ENCODE measurements at regions not wholly inside any gene's neighbourhood (a gene's known extent, or its start where the extent isn't known, plus 50 kb on each side); places are given as distances from the start of the nearest gene placed in this dataset.

DNA sequence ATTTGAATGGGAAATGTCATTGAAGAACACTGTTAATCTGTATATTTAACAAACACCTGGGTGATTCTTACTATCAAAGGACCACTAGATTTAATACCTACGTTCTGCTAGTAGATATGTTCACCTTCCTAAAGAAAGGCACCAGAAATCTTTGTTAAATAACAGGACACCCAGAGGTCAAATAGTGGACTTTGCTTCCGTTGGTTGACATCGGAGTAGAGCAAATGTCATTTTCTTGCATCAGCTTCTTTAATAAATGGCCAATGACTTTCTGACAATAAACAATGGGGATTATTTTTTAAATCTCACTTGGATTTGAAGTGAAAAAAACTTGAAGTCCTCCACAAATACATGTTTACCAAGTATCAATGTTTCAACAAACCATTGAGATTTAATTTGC is 111.1 kb downstream of the LACC1 start (continued):
- TF ChIP-seq, protein P1, sequence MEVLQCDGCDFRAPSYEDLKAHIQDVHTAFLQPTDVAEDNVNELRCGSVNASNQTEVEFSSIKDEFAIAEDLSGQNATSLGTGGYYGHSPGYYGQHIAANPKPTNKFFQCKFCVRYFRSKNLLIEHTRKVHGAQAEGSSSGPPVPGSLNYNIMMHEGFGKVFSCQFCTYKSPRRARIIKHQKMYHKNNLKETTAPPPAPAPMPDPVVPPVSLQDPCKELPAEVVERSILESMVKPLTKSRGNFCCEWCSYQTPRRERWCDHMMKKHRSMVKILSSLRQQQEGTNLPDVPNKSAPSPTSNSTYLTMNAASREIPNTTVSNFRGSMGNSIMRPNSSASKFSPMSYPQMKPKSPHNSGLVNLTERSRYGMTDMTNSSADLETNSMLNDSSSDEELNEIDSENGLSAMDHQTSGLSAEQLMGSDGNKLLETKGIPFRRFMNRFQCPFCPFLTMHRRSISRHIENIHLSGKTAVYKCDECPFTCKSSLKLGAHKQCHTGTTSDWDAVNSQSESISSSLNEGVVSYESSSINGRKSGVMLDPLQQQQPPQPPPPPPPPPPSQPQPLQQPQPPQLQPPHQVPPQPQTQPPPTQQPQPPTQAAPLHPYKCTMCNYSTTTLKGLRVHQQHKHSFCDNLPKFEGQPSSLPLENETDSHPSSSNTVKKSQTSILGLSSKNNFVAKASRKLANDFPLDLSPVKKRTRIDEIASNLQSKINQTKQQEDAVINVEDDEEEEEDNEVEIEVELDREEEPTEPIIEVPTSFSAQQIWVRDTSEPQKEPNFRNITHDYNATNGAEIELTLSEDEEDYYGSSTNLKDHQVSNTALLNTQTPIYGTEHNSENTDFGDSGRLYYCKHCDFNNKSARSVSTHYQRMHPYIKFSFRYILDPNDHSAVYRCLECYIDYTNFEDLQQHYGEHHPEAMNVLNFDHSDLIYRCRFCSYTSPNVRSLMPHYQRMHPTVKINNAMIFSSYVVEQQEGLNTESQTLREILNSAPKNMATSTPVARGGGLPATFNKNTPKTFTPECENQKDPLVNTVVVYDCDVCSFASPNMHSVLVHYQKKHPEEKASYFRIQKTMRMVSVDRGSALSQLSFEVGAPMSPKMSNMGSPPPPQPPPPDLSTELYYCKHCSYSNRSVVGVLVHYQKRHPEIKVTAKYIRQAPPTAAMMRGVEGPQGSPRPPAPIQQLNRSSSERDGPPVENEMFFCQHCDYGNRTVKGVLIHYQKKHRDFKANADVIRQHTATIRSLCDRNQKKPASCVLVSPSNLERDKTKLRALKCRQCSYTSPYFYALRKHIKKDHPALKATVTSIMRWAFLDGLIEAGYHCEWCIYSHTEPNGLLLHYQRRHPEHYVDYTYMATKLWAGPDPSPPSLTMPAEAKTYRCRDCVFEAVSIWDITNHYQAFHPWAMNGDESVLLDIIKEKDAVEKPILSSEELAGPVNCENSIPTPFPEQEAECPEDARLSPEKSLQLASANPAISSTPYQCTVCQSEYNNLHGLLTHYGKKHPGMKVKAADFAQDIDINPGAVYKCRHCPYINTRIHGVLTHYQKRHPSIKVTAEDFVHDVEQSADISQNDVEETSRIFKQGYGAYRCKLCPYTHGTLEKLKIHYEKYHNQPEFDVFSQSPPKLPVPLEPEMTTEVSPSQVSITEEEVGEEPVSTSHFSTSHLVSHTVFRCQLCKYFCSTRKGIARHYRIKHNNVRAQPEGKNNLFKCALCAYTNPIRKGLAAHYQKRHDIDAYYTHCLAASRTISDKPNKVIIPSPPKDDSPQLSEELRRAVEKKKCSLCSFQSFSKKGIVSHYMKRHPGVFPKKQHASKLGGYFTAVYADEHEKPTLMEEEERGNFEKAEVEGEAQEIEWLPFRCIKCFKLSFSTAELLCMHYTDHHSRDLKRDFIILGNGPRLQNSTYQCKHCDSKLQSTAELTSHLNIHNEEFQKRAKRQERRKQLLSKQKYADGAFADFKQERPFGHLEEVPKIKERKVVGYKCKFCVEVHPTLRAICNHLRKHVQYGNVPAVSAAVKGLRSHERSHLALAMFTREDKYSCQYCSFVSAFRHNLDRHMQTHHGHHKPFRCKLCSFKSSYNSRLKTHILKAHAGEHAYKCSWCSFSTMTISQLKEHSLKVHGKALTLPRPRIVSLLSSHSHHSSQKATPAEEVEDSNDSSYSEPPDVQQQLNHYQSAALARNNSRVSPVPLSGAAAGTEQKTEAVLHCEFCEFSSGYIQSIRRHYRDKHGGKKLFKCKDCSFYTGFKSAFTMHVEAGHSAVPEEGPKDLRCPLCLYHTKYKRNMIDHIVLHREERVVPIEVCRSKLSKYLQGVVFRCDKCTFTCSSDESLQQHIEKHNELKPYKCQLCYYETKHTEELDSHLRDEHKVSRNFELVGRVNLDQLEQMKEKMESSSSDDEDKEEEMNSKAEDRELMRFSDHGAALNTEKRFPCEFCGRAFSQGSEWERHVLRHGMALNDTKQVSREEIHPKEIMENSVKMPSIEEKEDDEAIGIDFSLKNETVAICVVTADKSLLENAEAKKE (CRISPR knock-in tag; IDR thresholded peaks at IDR 0.05), result no peak
- no peak for TF ChIP-seq STAT1 (IDR thresholded peaks at IDR 0.05; ENCODE audit: unreplicated experiment)
- TF ChIP-seq JUNB (IDR thresholded peaks at IDR 0.05; ENCODE audit: unreplicated experiment), result no peak
- TF ChIP-seq, protein P2, sequence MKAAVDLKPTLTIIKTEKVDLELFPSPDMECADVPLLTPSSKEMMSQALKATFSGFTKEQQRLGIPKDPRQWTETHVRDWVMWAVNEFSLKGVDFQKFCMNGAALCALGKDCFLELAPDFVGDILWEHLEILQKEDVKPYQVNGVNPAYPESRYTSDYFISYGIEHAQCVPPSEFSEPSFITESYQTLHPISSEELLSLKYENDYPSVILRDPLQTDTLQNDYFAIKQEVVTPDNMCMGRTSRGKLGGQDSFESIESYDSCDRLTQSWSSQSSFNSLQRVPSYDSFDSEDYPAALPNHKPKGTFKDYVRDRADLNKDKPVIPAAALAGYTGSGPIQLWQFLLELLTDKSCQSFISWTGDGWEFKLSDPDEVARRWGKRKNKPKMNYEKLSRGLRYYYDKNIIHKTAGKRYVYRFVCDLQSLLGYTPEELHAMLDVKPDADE (IDR thresholded peaks at IDR 0.05), result no peak
- TF ChIP-seq, protein P3, sequence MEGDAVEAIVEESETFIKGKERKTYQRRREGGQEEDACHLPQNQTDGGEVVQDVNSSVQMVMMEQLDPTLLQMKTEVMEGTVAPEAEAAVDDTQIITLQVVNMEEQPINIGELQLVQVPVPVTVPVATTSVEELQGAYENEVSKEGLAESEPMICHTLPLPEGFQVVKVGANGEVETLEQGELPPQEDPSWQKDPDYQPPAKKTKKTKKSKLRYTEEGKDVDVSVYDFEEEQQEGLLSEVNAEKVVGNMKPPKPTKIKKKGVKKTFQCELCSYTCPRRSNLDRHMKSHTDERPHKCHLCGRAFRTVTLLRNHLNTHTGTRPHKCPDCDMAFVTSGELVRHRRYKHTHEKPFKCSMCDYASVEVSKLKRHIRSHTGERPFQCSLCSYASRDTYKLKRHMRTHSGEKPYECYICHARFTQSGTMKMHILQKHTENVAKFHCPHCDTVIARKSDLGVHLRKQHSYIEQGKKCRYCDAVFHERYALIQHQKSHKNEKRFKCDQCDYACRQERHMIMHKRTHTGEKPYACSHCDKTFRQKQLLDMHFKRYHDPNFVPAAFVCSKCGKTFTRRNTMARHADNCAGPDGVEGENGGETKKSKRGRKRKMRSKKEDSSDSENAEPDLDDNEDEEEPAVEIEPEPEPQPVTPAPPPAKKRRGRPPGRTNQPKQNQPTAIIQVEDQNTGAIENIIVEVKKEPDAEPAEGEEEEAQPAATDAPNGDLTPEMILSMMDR (conservative IDR thresholded peaks at IDR 0.05; ENCODE audit: low read depth in 2 of 2), result no peak

DNA sequence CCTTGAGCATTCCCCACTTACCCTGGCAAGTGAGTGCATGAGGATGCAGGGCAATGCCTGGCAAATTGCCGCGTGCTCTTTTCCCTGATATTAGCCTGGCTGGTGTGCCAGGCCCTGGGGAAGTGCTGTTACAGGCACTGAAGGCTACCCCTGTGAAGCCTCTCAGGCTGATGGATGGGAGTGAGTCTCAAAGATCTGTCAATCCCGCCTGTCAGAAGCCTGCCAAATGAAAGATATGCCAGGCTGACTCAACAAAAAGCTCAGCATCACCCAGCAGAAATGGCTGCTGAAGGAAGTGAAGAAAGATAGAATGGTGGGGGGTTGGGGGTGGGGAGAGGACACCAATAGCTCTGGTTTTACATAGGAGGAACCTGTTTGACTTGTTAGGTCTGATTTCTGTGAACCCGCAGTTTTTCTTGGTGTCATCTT is 112.1 kb downstream of the LACC1 start:
- Histone ChIP-seq H3K36me3 (ENCODE audit: insufficient read depth) (no peaks in the 10 kb centered on the region), H4K20me1 (replicated peaks; ENCODE audit: insufficient read depth) (no peaks in the 10 kb centered on the region), H3K27me3 (ENCODE audit: insufficient read depth) (no peaks in the 10 kb centered on the region), H3K79me2 (replicated peaks; ENCODE audit: insufficient read depth) (no peaks in the 10 kb centered on the region), H2AFZ (peak overlapping the region; percentile 80), H3K9me2 (ENCODE audit: insufficient read depth) (peaks cover 3% of the 10 kb centered on the region), H3K27ac (ENCODE audit: low read depth) (no peak overlapping the region), H3K4me3 (no peak overlapping the region), H3K4me2 (peak overlapping the region; percentile 19; the same call in 1 of the 2 replicates), H3F3A (replicated peaks; ENCODE audit: low read depth) (no peaks in the 10 kb centered on the region), H3K4me1 (ENCODE audit: insufficient read depth) (peaks cover 13% of the 10 kb centered on the region)
- ATAC-seq, result peak; percentile 62
- Mint-ChIP-seq H3K27ac (no peak overlapping the region), H3K4me3 (no peak overlapping the region), H3K27me3 (ENCODE audit: insufficient read depth, low read depth, poor library complexity) (peaks cover 7% of the 10 kb centered on the region), H3K4me1 (peaks cover 26% of the 10 kb centered on the region), H3K9me3 (peaks cover 15% of the 10 kb centered on the region; the same call in 2 of the 3 replicates), H3K36me3 (ENCODE audit: low read depth) (peaks cover 17% of the 10 kb centered on the region; the same call in 2 of the 3 replicates)
- DNase-seq (ENCODE audit: low spot score), result peak; percentile 42
- TF ChIP-seq, protein P1 (CRISPR knock-in tag; IDR thresholded peaks at IDR 0.05), result no peak
